ENCODE measurements at regions not wholly inside any gene's neighbourhood (a gene's known extent, or its start where the extent isn't known, plus 50 kb on each side); places are given as distances from the start of the nearest gene placed in this dataset.

- Mint-ChIP-seq H3K9me3 (peaks cover 8% of the 10 kb centered on the region), H3K36me3 (no peaks in the 10 kb centered on the region), H3K4me3 (no peak overlapping the region), H3K4me1 (ENCODE audit: unreplicated experiment) (no peaks in the 10 kb centered on the region), H3K27me3 (peaks cover 5% of the 10 kb centered on the region), H3K27ac (no peak overlapping the region)
- DNase-seq (ENCODE audit: extremely low spot score, unreplicated experiment) = no peak
- TF ChIP-seq, protein P1, sequence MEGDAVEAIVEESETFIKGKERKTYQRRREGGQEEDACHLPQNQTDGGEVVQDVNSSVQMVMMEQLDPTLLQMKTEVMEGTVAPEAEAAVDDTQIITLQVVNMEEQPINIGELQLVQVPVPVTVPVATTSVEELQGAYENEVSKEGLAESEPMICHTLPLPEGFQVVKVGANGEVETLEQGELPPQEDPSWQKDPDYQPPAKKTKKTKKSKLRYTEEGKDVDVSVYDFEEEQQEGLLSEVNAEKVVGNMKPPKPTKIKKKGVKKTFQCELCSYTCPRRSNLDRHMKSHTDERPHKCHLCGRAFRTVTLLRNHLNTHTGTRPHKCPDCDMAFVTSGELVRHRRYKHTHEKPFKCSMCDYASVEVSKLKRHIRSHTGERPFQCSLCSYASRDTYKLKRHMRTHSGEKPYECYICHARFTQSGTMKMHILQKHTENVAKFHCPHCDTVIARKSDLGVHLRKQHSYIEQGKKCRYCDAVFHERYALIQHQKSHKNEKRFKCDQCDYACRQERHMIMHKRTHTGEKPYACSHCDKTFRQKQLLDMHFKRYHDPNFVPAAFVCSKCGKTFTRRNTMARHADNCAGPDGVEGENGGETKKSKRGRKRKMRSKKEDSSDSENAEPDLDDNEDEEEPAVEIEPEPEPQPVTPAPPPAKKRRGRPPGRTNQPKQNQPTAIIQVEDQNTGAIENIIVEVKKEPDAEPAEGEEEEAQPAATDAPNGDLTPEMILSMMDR (conservative IDR thresholded peaks at IDR 0.05) = no peak
Observed at GRCh38 chr6:1463275-1463674, 73.9 kb downstream of the FOXF2 start.

DNA sequence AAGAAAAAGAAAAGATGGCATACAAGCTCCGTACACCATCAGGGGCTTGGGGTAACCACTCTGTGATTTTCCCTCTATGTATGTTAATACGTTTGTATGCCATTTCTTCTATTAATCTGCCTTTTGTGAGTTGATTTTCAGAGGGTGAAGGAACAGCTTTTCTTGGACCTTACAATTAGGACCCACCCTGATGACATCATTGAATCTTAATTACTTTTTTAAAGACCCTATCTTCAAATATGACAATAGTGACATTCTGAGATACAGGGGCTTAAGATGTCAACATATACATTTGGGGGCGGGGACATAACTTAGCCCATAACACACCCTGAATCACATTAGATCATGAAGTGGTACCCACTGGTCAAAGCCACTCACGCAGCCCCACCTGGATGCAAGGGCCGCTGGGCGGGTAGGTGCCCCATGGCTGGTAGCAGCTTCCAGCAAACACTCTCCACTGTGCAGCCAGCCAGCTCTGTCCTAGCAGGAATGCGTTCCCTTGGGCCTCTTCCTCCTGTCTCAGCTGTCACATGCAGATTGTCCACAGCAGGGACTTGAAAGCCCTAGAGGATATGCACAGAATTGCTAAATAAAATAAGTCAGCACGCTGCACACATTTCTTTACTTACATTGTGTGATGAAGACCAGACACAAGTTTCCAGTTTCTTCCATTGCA is 74.5 kb downstream of the FOXF2 start:
- peaks cover 6% of the 10 kb centered on the region for H3K27me3 Mint-ChIP-seq
- no peaks in the 10 kb centered on the region for H3K4me1 Mint-ChIP-seq (ENCODE audit: unreplicated experiment)
- H3K36me3 Mint-ChIP-seq = no peaks in the 10 kb centered on the region
- no peak for DNase-seq (ENCODE audit: extremely low spot score, unreplicated experiment)
- TF ChIP-seq, protein P1 (conservative IDR thresholded peaks at IDR 0.05) = no peak
- H3K27ac Mint-ChIP-seq = no peak overlapping the region
- peaks cover 8% of the 10 kb centered on the region for H3K9me3 Mint-ChIP-seq
- H3K4me3 Mint-ChIP-seq = no peak overlapping the region

GRCh38 chr6:1464781-1465370 is 75.5 kb downstream of the FOXF2 start:
- peaks cover 8% of the 10 kb centered on the region for H3K9me3 Mint-ChIP-seq
- no peak overlapping the region for H3K27ac Mint-ChIP-seq
- TF ChIP-seq, protein P1 (conservative IDR thresholded peaks at IDR 0.05) = no peak
- no peak for DNase-seq (ENCODE audit: extremely low spot score, unreplicated experiment)
- H3K4me1 Mint-ChIP-seq (ENCODE audit: unreplicated experiment) = no peaks in the 10 kb centered on the region
- peaks cover 11% of the 10 kb centered on the region for H3K27me3 Mint-ChIP-seq
- H3K4me3 Mint-ChIP-seq = no peak overlapping the region
- H3K36me3 Mint-ChIP-seq = no peaks in the 10 kb centered on the region

- TF ChIP-seq, protein P1 (conservative IDR thresholded peaks at IDR 0.05) = no peak
- DNase-seq (ENCODE audit: extremely low spot score, unreplicated experiment) = no peak
Observed at GRCh38 chr6:1468126-1468525, 78.8 kb downstream of the FOXF2 start.

GRCh38 chr6:1470040-1470439 is 80.7 kb downstream of the FOXF2 start:
- Mint-ChIP-seq H3K4me1 (ENCODE audit: unreplicated experiment) (peaks cover 5% of the 10 kb centered on the region), H3K4me3 (no peak overlapping the region), H3K27me3 (peaks cover 20% of the 10 kb centered on the region), H3K36me3 (no peaks in the 10 kb centered on the region), H3K27ac (no peak overlapping the region), H3K9me3 (peaks cover 8% of the 10 kb centered on the region)
- TF ChIP-seq, protein P1 (conservative IDR thresholded peaks at IDR 0.05) = no peak
- DNase-seq (ENCODE audit: extremely low spot score, unreplicated experiment) = no peak

More at GRCh38 chr6:1468126-1468525, 78.8 kb downstream of the FOXF2 start:
- H3K27ac Mint-ChIP-seq = no peak overlapping the region
- H3K9me3 Mint-ChIP-seq = peaks cover 8% of the 10 kb centered on the region
- no peaks in the 10 kb centered on the region for H3K36me3 Mint-ChIP-seq
- H3K4me3 Mint-ChIP-seq = no peak overlapping the region
- peaks cover 2% of the 10 kb centered on the region for H3K4me1 Mint-ChIP-seq (ENCODE audit: unreplicated experiment)
- H3K27me3 Mint-ChIP-seq = peaks cover 17% of the 10 kb centered on the region

All from type B pancreatic cell (in vitro differentiated cells).